Esophagus squamous epithelium (tissue), 4 donors: ENCODE measurements at regions not wholly inside any gene's neighbourhood (a gene's known extent, or its start where the extent isn't known, plus 50 kb on each side); places are given as distances from the start of the nearest gene placed in this dataset.

Experiments used
- CTCF ChIP-seq, 6 experiments: fragments of 450-650 bp in 4 of 6; fragments of 200-600 bp in 2 of 6; sonication (generic) in 2 of 6; IDR thresholded peaks; one replicate each; pipeline ENCODE4 v1.5.1; 2016 to 2019; ENCODE audit warnings: antibody characterized with exemption in 6 of 6, mild to moderate bottlenecking in 4 of 6, moderate library complexity in 4 of 6
- POLR2A ChIP-seq, 4 donors: fragments of 450-650 bp; IDR thresholded peaks; one replicate each; pipeline ENCODE4 v1.6.1; 2017; ENCODE audit warnings: antibody characterized with exemption in 4 of 4, mild to moderate bottlenecking in 4 of 4, moderate library complexity in 3 of 4

GRCh38 chr10:124224331-124225028 is 131.1 kb upstream of the CHST15 start:
- no peak for TF ChIP-seq POLR2A (IDR thresholded peaks at IDR 0.05)
- no peak for TF ChIP-seq CTCF (IDR thresholded peaks at IDR 0.05)
